Liver (tissue), 3 donors: ENCODE measurements at regions not wholly inside any gene's neighbourhood (a gene's known extent, or its start where the extent isn't known, plus 50 kb on each side); places are given as distances from the start of the nearest gene placed in this dataset.

Source experiments
- ATF3 ChIP-seq: IDR thresholded peaks from 2 replicates; pipeline ENCODE4 v1.6.1; 2016; ENCODE audit warnings: antibody characterized with exemption
- EGR1 ChIP-seq, 2 donors: IDR thresholded peaks; 2 replicates each; pipeline ENCODE4 v1.6.1; 2016 to 2018; ENCODE audit warnings: antibody characterized with exemption in 2 of 2, low read depth in 2 of 2
- FOXA1 ChIP-seq: IDR thresholded peaks from 2 replicates; pipeline ENCODE4 v1.6.1; 2016; ENCODE audit warnings: antibody characterized with exemption
- FOXA2 ChIP-seq: IDR thresholded peaks from 2 replicates; pipeline ENCODE4 v1.6.1; 2016; ENCODE audit warnings: antibody characterized with exemption
- GABPA ChIP-seq, 2 donors: IDR thresholded peaks in 1 of 2; conservative IDR thresholded peaks in 1 of 2; 2 replicates each; pipeline ENCODE4 v1.6.1; 2016; ENCODE audit warnings: antibody characterized with exemption in 2 of 2, mild to moderate bottlenecking in 1 of 2, moderate library complexity in 1 of 2
- HNF4A ChIP-seq, 2 donors: conservative IDR thresholded peaks; 2 replicates each; pipeline ENCODE4 v1.6.1; 2016; ENCODE audit warnings: antibody characterized with exemption in 2 of 2, mild to moderate bottlenecking in 2 of 2
- MAX ChIP-seq: IDR thresholded peaks from 2 replicates; pipeline ENCODE4 v1.6.1; 2016; ENCODE audit warnings: antibody characterized with exemption
- NR2F2 ChIP-seq: IDR thresholded peaks from 2 replicates; pipeline ENCODE4 v1.6.1; 2016; ENCODE audit warnings: antibody characterized with exemption
- RAD21 ChIP-seq, 2 donors: IDR thresholded peaks; 2 replicates each; pipeline ENCODE4 v1.6.1; 2016; ENCODE audit warnings: antibody characterized with exemption in 2 of 2, mild to moderate bottlenecking in 2 of 2
- SP1 ChIP-seq: IDR thresholded peaks from 2 replicates; pipeline ENCODE4 v1.6.1; 2018; ENCODE audit warnings: antibody characterized with exemption, mild to moderate bottlenecking
- TAF1 ChIP-seq: conservative IDR thresholded peaks from 2 replicates; pipeline ENCODE4 v1.6.1; 2016; ENCODE audit warnings: antibody characterized with exemption, mild to moderate bottlenecking
- YY1 ChIP-seq: IDR thresholded peaks from 2 replicates; pipeline ENCODE4 v1.6.1; 2016; ENCODE audit warnings: antibody characterized with exemption, mild to moderate bottlenecking
- TF ChIP-seq, protein P1 (sequence below): fragments of 150-350 bp; IDR thresholded peaks from 2 replicates; pipeline ENCODE4 v1.5.1; 2017; ENCODE audit warnings: improper control_type of control experiment, low read depth, low read length; ENCODE audit not compliant: missing input control
- TF ChIP-seq, protein P2 (sequence below): IDR thresholded peaks from 2 replicates; pipeline ENCODE4 v1.6.1; 2016; ENCODE audit warnings: antibody characterized with exemption, mild to moderate bottlenecking
- donor health status: healthy.
- donor health status: healthy.

DNA sequence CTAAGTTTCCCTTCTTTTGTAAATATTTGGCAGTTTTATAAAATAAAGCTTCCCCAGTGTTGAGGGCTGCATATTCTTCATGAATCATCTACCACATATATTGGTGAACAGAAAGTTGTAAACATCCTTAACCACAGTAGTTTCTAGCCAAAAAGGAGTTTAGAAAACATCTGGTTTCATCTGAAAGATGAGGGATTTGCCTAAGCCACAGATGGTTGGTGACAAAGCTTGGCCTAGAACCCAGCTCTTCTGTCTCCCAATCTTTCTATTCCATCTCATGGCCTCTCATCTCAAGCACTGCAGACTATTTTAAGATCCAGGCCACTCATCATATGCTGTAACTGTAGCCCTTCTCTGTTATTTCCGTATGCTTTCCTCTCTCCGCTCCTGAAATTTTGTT, 232.3 kb upstream of the TRPM3 start:
- TF ChIP-seq, protein P1, sequence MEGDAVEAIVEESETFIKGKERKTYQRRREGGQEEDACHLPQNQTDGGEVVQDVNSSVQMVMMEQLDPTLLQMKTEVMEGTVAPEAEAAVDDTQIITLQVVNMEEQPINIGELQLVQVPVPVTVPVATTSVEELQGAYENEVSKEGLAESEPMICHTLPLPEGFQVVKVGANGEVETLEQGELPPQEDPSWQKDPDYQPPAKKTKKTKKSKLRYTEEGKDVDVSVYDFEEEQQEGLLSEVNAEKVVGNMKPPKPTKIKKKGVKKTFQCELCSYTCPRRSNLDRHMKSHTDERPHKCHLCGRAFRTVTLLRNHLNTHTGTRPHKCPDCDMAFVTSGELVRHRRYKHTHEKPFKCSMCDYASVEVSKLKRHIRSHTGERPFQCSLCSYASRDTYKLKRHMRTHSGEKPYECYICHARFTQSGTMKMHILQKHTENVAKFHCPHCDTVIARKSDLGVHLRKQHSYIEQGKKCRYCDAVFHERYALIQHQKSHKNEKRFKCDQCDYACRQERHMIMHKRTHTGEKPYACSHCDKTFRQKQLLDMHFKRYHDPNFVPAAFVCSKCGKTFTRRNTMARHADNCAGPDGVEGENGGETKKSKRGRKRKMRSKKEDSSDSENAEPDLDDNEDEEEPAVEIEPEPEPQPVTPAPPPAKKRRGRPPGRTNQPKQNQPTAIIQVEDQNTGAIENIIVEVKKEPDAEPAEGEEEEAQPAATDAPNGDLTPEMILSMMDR = no peak
- TF ChIP-seq ATF3 (no peak), YY1 (no peak), FOXA1 (no peak), SP1 (no peak), RAD21 (IDR thresholded peaks at IDR 0.05) (no peak), MAX (no peak), EGR1 (IDR thresholded peaks at IDR 0.05; ENCODE audit: low read depth in 2 of 2) (no peak), GABPA (IDR thresholded peaks at IDR 0.05 in 1 of 2, conservative IDR thresholded peaks at IDR 0.05 in 1 of 2) (no peak), TAF1 (no peak), FOXA2 (no peak), NR2F2 (no peak), HNF4A (conservative IDR thresholded peaks at IDR 0.05) (no peak)
- TF ChIP-seq, protein P2, sequence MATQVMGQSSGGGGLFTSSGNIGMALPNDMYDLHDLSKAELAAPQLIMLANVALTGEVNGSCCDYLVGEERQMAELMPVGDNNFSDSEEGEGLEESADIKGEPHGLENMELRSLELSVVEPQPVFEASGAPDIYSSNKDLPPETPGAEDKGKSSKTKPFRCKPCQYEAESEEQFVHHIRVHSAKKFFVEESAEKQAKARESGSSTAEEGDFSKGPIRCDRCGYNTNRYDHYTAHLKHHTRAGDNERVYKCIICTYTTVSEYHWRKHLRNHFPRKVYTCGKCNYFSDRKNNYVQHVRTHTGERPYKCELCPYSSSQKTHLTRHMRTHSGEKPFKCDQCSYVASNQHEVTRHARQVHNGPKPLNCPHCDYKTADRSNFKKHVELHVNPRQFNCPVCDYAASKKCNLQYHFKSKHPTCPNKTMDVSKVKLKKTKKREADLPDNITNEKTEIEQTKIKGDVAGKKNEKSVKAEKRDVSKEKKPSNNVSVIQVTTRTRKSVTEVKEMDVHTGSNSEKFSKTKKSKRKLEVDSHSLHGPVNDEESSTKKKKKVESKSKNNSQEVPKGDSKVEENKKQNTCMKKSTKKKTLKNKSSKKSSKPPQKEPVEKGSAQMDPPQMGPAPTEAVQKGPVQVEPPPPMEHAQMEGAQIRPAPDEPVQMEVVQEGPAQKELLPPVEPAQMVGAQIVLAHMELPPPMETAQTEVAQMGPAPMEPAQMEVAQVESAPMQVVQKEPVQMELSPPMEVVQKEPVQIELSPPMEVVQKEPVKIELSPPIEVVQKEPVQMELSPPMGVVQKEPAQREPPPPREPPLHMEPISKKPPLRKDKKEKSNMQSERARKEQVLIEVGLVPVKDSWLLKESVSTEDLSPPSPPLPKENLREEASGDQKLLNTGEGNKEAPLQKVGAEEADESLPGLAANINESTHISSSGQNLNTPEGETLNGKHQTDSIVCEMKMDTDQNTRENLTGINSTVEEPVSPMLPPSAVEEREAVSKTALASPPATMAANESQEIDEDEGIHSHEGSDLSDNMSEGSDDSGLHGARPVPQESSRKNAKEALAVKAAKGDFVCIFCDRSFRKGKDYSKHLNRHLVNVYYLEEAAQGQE = no peak
